ENCODE measurements at regions not wholly inside any gene's neighbourhood (a gene's known extent, or its start where the extent isn't known, plus 50 kb on each side); places are given as distances from the start of the nearest gene placed in this dataset.
"Not testable (repeated sequence)": the region's sequence is repeated elsewhere in the genome, so short reads cannot be mapped to it uniquely, and the experiment has no call there.

DNA sequence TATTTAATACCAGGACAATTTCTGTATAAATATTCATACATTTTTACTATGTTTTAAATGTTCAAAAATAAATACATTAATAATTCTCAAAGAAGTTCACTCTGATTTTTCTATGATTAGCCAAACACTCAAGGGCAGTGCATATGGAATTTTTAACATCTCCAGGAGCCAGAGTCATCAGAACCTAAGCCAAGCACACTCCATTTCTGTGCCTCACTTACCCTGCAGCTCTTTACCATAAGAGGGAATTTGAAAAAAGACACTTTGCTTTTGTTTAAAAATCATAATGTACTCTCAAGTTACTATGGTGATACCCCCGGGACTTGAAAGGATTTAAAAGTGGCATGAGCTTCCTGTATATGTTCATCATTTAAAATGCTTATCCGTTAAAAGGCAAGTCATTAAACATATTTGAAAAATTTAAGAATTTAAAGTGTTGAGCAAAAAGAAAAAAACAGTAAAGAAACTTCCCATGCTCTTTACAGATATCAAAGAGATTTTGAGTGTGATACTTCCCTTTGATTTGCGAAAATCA is 747.4 kb upstream of the NECTIN3 start:
- Histone ChIP-seq H3K4me1 (no peaks in the 10 kb centered on the region), H3K4me3 (no peak overlapping the region), H3K36me3 (no peaks in the 10 kb centered on the region), H3K27me3 (no peaks in the 10 kb centered on the region), H3K27ac (no peak overlapping the region), H3K9me3 (no peaks in the 10 kb centered on the region)
- no peak for ATAC-seq
- intact Hi-C loops (cut with DNase I): no loop called here
- TF ChIP-seq, protein P1, sequence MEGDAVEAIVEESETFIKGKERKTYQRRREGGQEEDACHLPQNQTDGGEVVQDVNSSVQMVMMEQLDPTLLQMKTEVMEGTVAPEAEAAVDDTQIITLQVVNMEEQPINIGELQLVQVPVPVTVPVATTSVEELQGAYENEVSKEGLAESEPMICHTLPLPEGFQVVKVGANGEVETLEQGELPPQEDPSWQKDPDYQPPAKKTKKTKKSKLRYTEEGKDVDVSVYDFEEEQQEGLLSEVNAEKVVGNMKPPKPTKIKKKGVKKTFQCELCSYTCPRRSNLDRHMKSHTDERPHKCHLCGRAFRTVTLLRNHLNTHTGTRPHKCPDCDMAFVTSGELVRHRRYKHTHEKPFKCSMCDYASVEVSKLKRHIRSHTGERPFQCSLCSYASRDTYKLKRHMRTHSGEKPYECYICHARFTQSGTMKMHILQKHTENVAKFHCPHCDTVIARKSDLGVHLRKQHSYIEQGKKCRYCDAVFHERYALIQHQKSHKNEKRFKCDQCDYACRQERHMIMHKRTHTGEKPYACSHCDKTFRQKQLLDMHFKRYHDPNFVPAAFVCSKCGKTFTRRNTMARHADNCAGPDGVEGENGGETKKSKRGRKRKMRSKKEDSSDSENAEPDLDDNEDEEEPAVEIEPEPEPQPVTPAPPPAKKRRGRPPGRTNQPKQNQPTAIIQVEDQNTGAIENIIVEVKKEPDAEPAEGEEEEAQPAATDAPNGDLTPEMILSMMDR (IDR thresholded peaks at IDR 0.05): no peak
- no peak for DNase-seq

GRCh38 chr3:110327870-110328269 is 743.7 kb upstream of the NECTIN3 start:
- no peaks in the 10 kb centered on the region for H3K4me1 ChIP-seq
- intact Hi-C loops (cut with DNase I): no loop called here
- no peak for ATAC-seq

DNA sequence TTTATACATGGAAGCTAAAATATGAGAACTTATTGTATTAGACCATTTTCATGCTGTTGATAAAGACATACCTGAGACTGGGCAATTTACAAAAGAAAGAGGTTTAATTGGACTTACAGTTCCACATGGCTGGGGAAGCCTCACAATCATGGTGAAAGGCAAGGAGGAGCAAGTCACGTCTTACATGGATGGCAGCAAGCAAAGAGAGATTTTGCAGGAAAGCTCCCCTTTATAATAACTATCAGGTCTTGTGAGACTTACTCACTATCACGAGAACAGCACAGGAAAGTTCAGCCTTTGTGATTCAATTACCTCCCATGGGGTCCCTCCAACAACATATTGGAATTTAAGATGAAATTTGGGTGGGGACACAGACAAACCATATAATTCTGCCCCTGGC is 740.1 kb upstream of the NECTIN3 start:
- DNase-seq; H3K36me3 ChIP-seq; H3K9me3 ChIP-seq; intact Hi-C loops (cut with DNase I); H3K27me3 ChIP-seq; H3K4me1 ChIP-seq; ATAC-seq; H3K27ac ChIP-seq; H3K4me3 ChIP-seq: not testable (repeated sequence)

More at GRCh38 chr3:110327870-110328269, 743.7 kb upstream of the NECTIN3 start:
- no peak for DNase-seq
- no peak overlapping the region for H3K4me3 ChIP-seq
- H3K27me3 ChIP-seq: no peaks in the 10 kb centered on the region
- no peaks in the 10 kb centered on the region for H3K9me3 ChIP-seq
- no peaks in the 10 kb centered on the region for H3K36me3 ChIP-seq
- TF ChIP-seq, protein P1 (IDR thresholded peaks at IDR 0.05): no peak
- no peak overlapping the region for H3K27ac ChIP-seq

GRCh38 chr3:110332629-110333028 is 739.0 kb upstream of the NECTIN3 start:
- ATAC-seq (no peak), DNase-seq (no peak)
- Histone ChIP-seq H3K27me3 (no peaks in the 10 kb centered on the region), H3K9me3 (no peaks in the 10 kb centered on the region), H3K27ac (no peak overlapping the region), H3K36me3 (no peaks in the 10 kb centered on the region), H3K4me1 (no peaks in the 10 kb centered on the region), H3K4me3 (no peak overlapping the region)
- TF ChIP-seq, protein P1 (IDR thresholded peaks at IDR 0.05): no peak
- intact Hi-C loops (cut with DNase I): no loop called here

GRCh38 chr3:110341047-110341446 is 730.6 kb upstream of the NECTIN3 start:
- no peak overlapping the region for H3K4me3 ChIP-seq
- H3K27ac ChIP-seq: no peak overlapping the region
- no peak for ATAC-seq
- DNase-seq: no peak
- no peaks in the 10 kb centered on the region for H3K36me3 ChIP-seq
- TF ChIP-seq, protein P1 (IDR thresholded peaks at IDR 0.05): no peak
- H3K9me3 ChIP-seq: no peaks in the 10 kb centered on the region
- intact Hi-C loops (cut with DNase I): no loop called here
- no peaks in the 10 kb centered on the region for H3K4me1 ChIP-seq
- H3K27me3 ChIP-seq: no peaks in the 10 kb centered on the region

DNA sequence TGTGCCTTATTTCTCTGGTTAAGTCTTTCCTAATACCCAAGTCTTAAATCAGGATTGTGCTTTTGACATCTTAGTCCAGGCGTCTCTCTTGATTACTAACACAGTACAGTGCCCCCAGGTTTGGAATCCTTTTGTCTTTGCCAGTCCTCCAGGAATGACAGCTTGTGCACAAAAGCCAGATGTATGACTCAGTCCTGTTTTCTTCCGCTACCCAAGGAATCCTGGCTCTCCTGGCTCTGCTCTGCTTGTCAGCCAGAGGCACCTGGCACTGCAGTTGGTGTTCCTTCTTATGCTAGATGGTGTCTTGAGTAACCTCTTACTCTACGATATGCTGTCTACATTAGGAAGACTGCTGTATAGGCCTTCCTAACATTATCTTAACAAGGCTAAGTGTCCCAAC is 728.2 kb upstream of the NECTIN3 start:
- no peaks in the 10 kb centered on the region for H3K27me3 ChIP-seq
- H3K4me1 ChIP-seq: no peaks in the 10 kb centered on the region
- ATAC-seq (no peak), DNase-seq (no peak)
- intact Hi-C loops (cut with DNase I): no loop called here
- H3K4me3 ChIP-seq: no peak overlapping the region
- TF ChIP-seq, protein P1 (IDR thresholded peaks at IDR 0.05): no peak
- H3K27ac ChIP-seq: no peak overlapping the region
- no peaks in the 10 kb centered on the region for H3K9me3 ChIP-seq
- H3K36me3 ChIP-seq: no peaks in the 10 kb centered on the region

Data from upper lobe of right lung (tissue), 1 donor.